ENCODE measurements at regions not wholly inside any gene's neighbourhood (a gene's known extent, or its start where the extent isn't known, plus 50 kb on each side); places are given as distances from the start of the nearest gene placed in this dataset.

- no peaks in the 10 kb centered on the region for H3K4me1 ChIP-seq (ENCODE audit: control insufficient read depth, insufficient read depth, low read length)
- DNase-seq (ENCODE audit: low read depth, low spot score) = peak; percentile 64
- no peak overlapping the region for H3K27ac ChIP-seq (ENCODE audit: low read length)
- H3K27me3 ChIP-seq (ENCODE audit: control insufficient read depth, insufficient read depth, low read length) = no peaks in the 10 kb centered on the region
- no peaks in the 10 kb centered on the region for H3K9me3 ChIP-seq (ENCODE audit: control insufficient read depth, insufficient read depth, low read length)
- H3K4me3 ChIP-seq (ENCODE audit: low read length) = no peak overlapping the region
- WGBS (ENCODE audit: insufficient coverage, insufficient read length) = no CpG with 5 or more reads among the region's 4 CpGs
- H3K36me3 ChIP-seq (ENCODE audit: control insufficient read depth, insufficient read depth, low read length) = no peaks in the 10 kb centered on the region
Observed at GRCh38 chr4:108492816-108493595, 127.4 kb upstream of the RPL34 start.

GRCh38 chr4:108488865-108489264, 131.5 kb upstream of the RPL34 start:
- Histone ChIP-seq H3K27ac (ENCODE audit: low read length) (no peak overlapping the region), H3K9me3 (ENCODE audit: control insufficient read depth, insufficient read depth, low read length) (no peaks in the 10 kb centered on the region), H3K4me1 (ENCODE audit: control insufficient read depth, insufficient read depth, low read length) (no peaks in the 10 kb centered on the region), H3K4me3 (ENCODE audit: low read length) (no peak overlapping the region), H3K27me3 (ENCODE audit: control insufficient read depth, insufficient read depth, low read length) (no peaks in the 10 kb centered on the region), H3K36me3 (ENCODE audit: control insufficient read depth, insufficient read depth, low read length) (no peaks in the 10 kb centered on the region)
- no peak for DNase-seq (ENCODE audit: low read depth, low spot score)
- no CpG with 5 or more reads among the region's 1 CpG for WGBS (ENCODE audit: insufficient coverage, insufficient read length)

GRCh38 chr4:108486046-108486445, 134.3 kb upstream of the RPL34 start:
- Histone ChIP-seq H3K27me3 (ENCODE audit: control insufficient read depth, insufficient read depth, low read length) (no peaks in the 10 kb centered on the region), H3K36me3 (ENCODE audit: control insufficient read depth, insufficient read depth, low read length) (no peaks in the 10 kb centered on the region), H3K27ac (ENCODE audit: low read length) (no peak overlapping the region), H3K4me3 (ENCODE audit: low read length) (no peak overlapping the region), H3K9me3 (ENCODE audit: control insufficient read depth, insufficient read depth, low read length) (no peaks in the 10 kb centered on the region), H3K4me1 (ENCODE audit: control insufficient read depth, insufficient read depth, low read length) (no peaks in the 10 kb centered on the region)
- no CpG with 5 or more reads among the region's 1 CpG for WGBS (ENCODE audit: insufficient coverage, insufficient read length)
- no peak for DNase-seq (ENCODE audit: low read depth, low spot score)

- Histone ChIP-seq H3K27ac (ENCODE audit: low read length) (no peak overlapping the region), H3K9me3 (ENCODE audit: control insufficient read depth, insufficient read depth, low read length) (no peaks in the 10 kb centered on the region), H3K4me1 (ENCODE audit: control insufficient read depth, insufficient read depth, low read length) (no peaks in the 10 kb centered on the region), H3K36me3 (ENCODE audit: control insufficient read depth, insufficient read depth, low read length) (no peaks in the 10 kb centered on the region), H3K27me3 (ENCODE audit: control insufficient read depth, insufficient read depth, low read length) (no peaks in the 10 kb centered on the region), H3K4me3 (ENCODE audit: low read length) (no peak overlapping the region)
- no peak for DNase-seq (ENCODE audit: low read depth, low spot score)
- WGBS (ENCODE audit: insufficient coverage, insufficient read length) = no CpG with 5 or more reads among the region's 1 CpG
Observed at GRCh38 chr4:108484187-108484586, 136.2 kb upstream of the RPL34 start.

GRCh38 chr4:108483650-108484049, 136.7 kb upstream of the RPL34 start:
- no peaks in the 10 kb centered on the region for H3K4me1 ChIP-seq (ENCODE audit: control insufficient read depth, insufficient read depth, low read length)
- WGBS (ENCODE audit: insufficient coverage, insufficient read length) = no CpG with 5 or more reads among the region's 3 CpGs

GRCh38 chr4:108483079-108483478, 137.3 kb upstream of the RPL34 start:
- no CpG with 5 or more reads among the region's 1 CpG for WGBS (ENCODE audit: insufficient coverage, insufficient read length)
- no peaks in the 10 kb centered on the region for H3K27me3 ChIP-seq (ENCODE audit: control insufficient read depth, insufficient read depth, low read length)
- H3K4me1 ChIP-seq (ENCODE audit: control insufficient read depth, insufficient read depth, low read length) = no peaks in the 10 kb centered on the region
- H3K4me3 ChIP-seq (ENCODE audit: low read length) = no peak overlapping the region
- H3K9me3 ChIP-seq (ENCODE audit: control insufficient read depth, insufficient read depth, low read length) = no peaks in the 10 kb centered on the region
- DNase-seq (ENCODE audit: low read depth, low spot score) = no peak
- H3K27ac ChIP-seq (ENCODE audit: low read length) = no peak overlapping the region
- H3K36me3 ChIP-seq (ENCODE audit: control insufficient read depth, insufficient read depth, low read length) = no peaks in the 10 kb centered on the region

More at GRCh38 chr4:108483650-108484049, 136.7 kb upstream of the RPL34 start:
- H3K27me3 ChIP-seq (ENCODE audit: control insufficient read depth, insufficient read depth, low read length) = no peaks in the 10 kb centered on the region
- no peak overlapping the region for H3K4me3 ChIP-seq (ENCODE audit: low read length)
- H3K27ac ChIP-seq (ENCODE audit: low read length) = no peak overlapping the region
- H3K36me3 ChIP-seq (ENCODE audit: control insufficient read depth, insufficient read depth, low read length) = no peaks in the 10 kb centered on the region
- H3K9me3 ChIP-seq (ENCODE audit: control insufficient read depth, insufficient read depth, low read length) = no peaks in the 10 kb centered on the region
- no peak for DNase-seq (ENCODE audit: low read depth, low spot score)

GRCh38 chr4:108480881-108481280, 139.5 kb upstream of the RPL34 start:
- H3K36me3 ChIP-seq (ENCODE audit: control insufficient read depth, insufficient read depth, low read length) = no peaks in the 10 kb centered on the region
- 100% methylated on average over 1 of the region's 1 CpG for WGBS (ENCODE audit: insufficient coverage, insufficient read length)
- no peaks in the 10 kb centered on the region for H3K27me3 ChIP-seq (ENCODE audit: control insufficient read depth, insufficient read depth, low read length)
- no peaks in the 10 kb centered on the region for H3K9me3 ChIP-seq (ENCODE audit: control insufficient read depth, insufficient read depth, low read length)
- no peak overlapping the region for H3K27ac ChIP-seq (ENCODE audit: low read length)
- no peak for DNase-seq (ENCODE audit: low read depth, low spot score)
- no peaks in the 10 kb centered on the region for H3K4me1 ChIP-seq (ENCODE audit: control insufficient read depth, insufficient read depth, low read length)
- no peak overlapping the region for H3K4me3 ChIP-seq (ENCODE audit: low read length)

- Histone ChIP-seq H3K27ac (ENCODE audit: low read length) (no peak overlapping the region), H3K36me3 (ENCODE audit: control insufficient read depth, insufficient read depth, low read length) (no peaks in the 10 kb centered on the region), H3K27me3 (ENCODE audit: control insufficient read depth, insufficient read depth, low read length) (no peaks in the 10 kb centered on the region), H3K4me1 (ENCODE audit: control insufficient read depth, insufficient read depth, low read length) (no peaks in the 10 kb centered on the region), H3K4me3 (ENCODE audit: low read length) (no peak overlapping the region), H3K9me3 (ENCODE audit: control insufficient read depth, insufficient read depth, low read length) (no peaks in the 10 kb centered on the region)
- WGBS (ENCODE audit: insufficient coverage, insufficient read length) = no CpG with 5 or more reads among the region's 2 CpGs
- DNase-seq (ENCODE audit: low read depth, low spot score) = no peak
Observed at GRCh38 chr4:108477527-108478108, 142.8 kb upstream of the RPL34 start.

- WGBS (ENCODE audit: insufficient coverage, insufficient read length) = no CpG with 5 or more reads among the region's 2 CpGs
- Histone ChIP-seq H3K9me3 (ENCODE audit: control insufficient read depth, insufficient read depth, low read length) (no peaks in the 10 kb centered on the region), H3K4me3 (ENCODE audit: low read length) (no peak overlapping the region), H3K27ac (ENCODE audit: low read length) (no peak overlapping the region), H3K36me3 (ENCODE audit: control insufficient read depth, insufficient read depth, low read length) (no peaks in the 10 kb centered on the region), H3K4me1 (ENCODE audit: control insufficient read depth, insufficient read depth, low read length) (no peaks in the 10 kb centered on the region), H3K27me3 (ENCODE audit: control insufficient read depth, insufficient read depth, low read length) (no peaks in the 10 kb centered on the region)
- no peak for DNase-seq (ENCODE audit: low read depth, low spot score)
Observed at GRCh38 chr4:108473163-108473720, 147.1 kb upstream of the RPL34 start.

GRCh38 chr4:108466936-108467902, 153.2 kb upstream of the RPL34 start:
- H3K4me3 ChIP-seq (ENCODE audit: low read length) = no peak overlapping the region
- H3K27me3 ChIP-seq (ENCODE audit: control insufficient read depth, insufficient read depth, low read length) = no peaks in the 10 kb centered on the region
- no peaks in the 10 kb centered on the region for H3K36me3 ChIP-seq (ENCODE audit: control insufficient read depth, insufficient read depth, low read length)
- H3K4me1 ChIP-seq (ENCODE audit: control insufficient read depth, insufficient read depth, low read length) = no peaks in the 10 kb centered on the region
- H3K27ac ChIP-seq (ENCODE audit: low read length) = no peak overlapping the region
- WGBS (ENCODE audit: insufficient coverage, insufficient read length) = no CpG with 5 or more reads among the region's 7 CpGs
- DNase-seq (ENCODE audit: low read depth, low spot score) = no peak
- H3K9me3 ChIP-seq (ENCODE audit: control insufficient read depth, insufficient read depth, low read length) = no peaks in the 10 kb centered on the region

Measured in iPS DF 6.9 (cell line).